A549 (cell line): ENCODE measurements at regions not wholly inside any gene's neighbourhood (a gene's known extent, or its start where the extent isn't known, plus 50 kb on each side); places are given as distances from the start of the nearest gene placed in this dataset.
A peak's percentile ranks its signal among the peaks of the same experiment; 100 is the strongest.

Experiments used
- ATAC-seq, 2 experiments: fragments of 200-7000 bp in 1 of 2; fragments of >200 bp in 1 of 2; cut with Nextera tagmentation in 1 of 2; cut with Tn5 transposase in 1 of 2; 3 replicates each; pipeline versions ENCODE4 v1.8.0 to v1.9.1; 2018 to 2020; ENCODE audit warnings: mild to moderate bottlenecking in 1 of 2, moderate library complexity in 1 of 2
- CTCF ChIA-PET: fragments of 300-600 bp; sonication (Branson Sonifier 250); formaldehyde crosslinking; extraction: SDS; loops from one replicate; lab custom pipeline; 2021; ENCODE audit warnings: antibody characterized with exemption, inconsistent platforms; lab: Yijun Ruan, JAX
- POLR2A ChIA-PET: fragments of 350-600 bp; formaldehyde crosslinking; extraction: SDS; loops from one replicate; lab custom pipeline; 2021; ENCODE audit warnings: antibody characterized with exemption, inconsistent platforms; lab: Yijun Ruan, JAX
- DNase-seq, 2 experiments: peaks; one replicate each; pipeline versions ENCODE4 v3.0.0 to v3.0.0-alpha.2; 2011 to 2016; ENCODE audit warnings: low read depth in 1 of 2, low spot score in 1 of 2
- FAIRE-seq: peaks from 2 replicates; lab custom pipeline; 2011; peaks lifted over from hg19 to GRCh38; lab: Jason Lieb, UNC
- H3K27ac ChIP-seq, 2 experiments: fragments of >200 bp; sonication (Bioruptor Twin); formaldehyde crosslinking; 3 replicates each; pipeline ENCODE4 v1.5.1; 2016 to 2017
- H3K4me1 ChIP-seq: fragments of >200 bp; sonication (Bioruptor Twin); formaldehyde crosslinking; 3 replicates; pipeline ENCODE4 v1.6.1; 2016
- H3K4me2 ChIP-seq: fragments of >200 bp; sonication (Bioruptor Twin); formaldehyde crosslinking; 3 replicates; pipeline ENCODE4 v1.6.1; 2016
- H3K4me3 ChIP-seq: fragments of >200 bp; sonication (Bioruptor Twin); formaldehyde crosslinking; 3 replicates; pipeline ENCODE4 v1.5.1; 2016
- H3K9me3 ChIP-seq: fragments of >200 bp; sonication (Bioruptor Twin); formaldehyde crosslinking; 3 replicates; pipeline ENCODE4 v1.6.1; 2016
- BHLHE40 ChIP-seq: IDR thresholded peaks from 2 replicates; pipeline ENCODE4 v1.6.1; 2012; ENCODE audit warnings: low read depth, low read length, inconsistent platforms
- EHMT2 ChIP-seq: fragments of 200-600 bp; sonication (generic); IDR thresholded peaks from 2 replicates; pipeline ENCODE4 v1.6.1; 2016; ENCODE audit warnings: antibody characterized with exemption, low read depth, mild to moderate bottlenecking, moderate library complexity
- GATA3 ChIP-seq: IDR thresholded peaks from 2 replicates; pipeline ENCODE4 v1.6.1; 2012; ENCODE audit warnings: borderline replicate concordance
- JUNB ChIP-seq: fragments of >200 bp; sonication (Bioruptor Twin); formaldehyde crosslinking; IDR thresholded peaks from 2 replicates; pipeline ENCODE4 v1.6.1; 2016
- MAFK ChIP-seq: fragments of 450-650 bp; IDR thresholded peaks from 2 replicates; pipeline ENCODE4 v1.6.1; 2014; ENCODE audit not compliant: partially characterized antibody
- NFE2L2 ChIP-seq: fragments of 150-350 bp; conservative IDR thresholded peaks from 2 replicates; pipeline ENCODE4 v1.6.1; 2014; ENCODE audit warnings: low read length
- NR3C1 ChIP-seq: fragments of >200 bp; sonication (Bioruptor Twin); formaldehyde crosslinking; IDR thresholded peaks from 3 replicates; pipeline ENCODE4 v1.6.1; 2017
- POLR2AphosphoS2 ChIP-seq: conservative IDR thresholded peaks from 2 replicates; pipeline ENCODE4 v1.6.1; 2012; ENCODE audit warnings: low read length, improper control_type of control experiment, inconsistent platforms
- ZFP36 ChIP-seq: fragments of 450-650 bp; IDR thresholded peaks from 2 replicates; pipeline ENCODE4 v1.6.1; 2014; ENCODE audit warnings: borderline replicate concordance; ENCODE audit not compliant: partially characterized antibody
- WGBS: methylation state at CpG from one replicate; pipeline ENCODE4 v1.1.6; 2017; ENCODE audit errors: missing lambda C conversion rate; 5-methylcytosine and 5-hydroxymethylcytosine counted together
- TF ChIP-seq, protein P1 (sequence below): fragments of >200 bp; sonication (Bioruptor Twin); formaldehyde crosslinking; IDR thresholded peaks from 2 replicates; pipeline ENCODE4 v1.6.1; 2016
- TF ChIP-seq, protein P2 (sequence below): fragments of 250-450 bp; sonication (Bioruptor Pico); IDR thresholded peaks from 2 replicates; pipeline ENCODE4 v1.5.0; 2021; ENCODE audit warnings: mild to moderate bottlenecking, moderate library complexity, borderline replicate concordance
- TF ChIP-seq, protein P3 (sequence below): IDR thresholded peaks from 2 replicates; pipeline ENCODE4 v1.6.1; 2012; ENCODE audit warnings: low read depth, borderline replicate concordance
- TF ChIP-seq, protein P4 (sequence below): fragments of >200 bp; sonication (Bioruptor Twin); formaldehyde crosslinking; IDR thresholded peaks from 3 replicates; pipeline ENCODE4 v1.5.1; 2016
- TF ChIP-seq, protein P5 (sequence below): fragments of 200-600 bp; sonication (generic); IDR thresholded peaks from 2 replicates; pipeline ENCODE4 v1.6.1; 2016; ENCODE audit warnings: antibody characterized with exemption, mild to moderate bottlenecking, moderate library complexity
- TF ChIP-seq, protein P6 (sequence below): fragments of >200 bp; sonication (Bioruptor Twin); formaldehyde crosslinking; IDR thresholded peaks from 3 replicates; pipeline ENCODE4 v1.6.1; 2016

DNA sequence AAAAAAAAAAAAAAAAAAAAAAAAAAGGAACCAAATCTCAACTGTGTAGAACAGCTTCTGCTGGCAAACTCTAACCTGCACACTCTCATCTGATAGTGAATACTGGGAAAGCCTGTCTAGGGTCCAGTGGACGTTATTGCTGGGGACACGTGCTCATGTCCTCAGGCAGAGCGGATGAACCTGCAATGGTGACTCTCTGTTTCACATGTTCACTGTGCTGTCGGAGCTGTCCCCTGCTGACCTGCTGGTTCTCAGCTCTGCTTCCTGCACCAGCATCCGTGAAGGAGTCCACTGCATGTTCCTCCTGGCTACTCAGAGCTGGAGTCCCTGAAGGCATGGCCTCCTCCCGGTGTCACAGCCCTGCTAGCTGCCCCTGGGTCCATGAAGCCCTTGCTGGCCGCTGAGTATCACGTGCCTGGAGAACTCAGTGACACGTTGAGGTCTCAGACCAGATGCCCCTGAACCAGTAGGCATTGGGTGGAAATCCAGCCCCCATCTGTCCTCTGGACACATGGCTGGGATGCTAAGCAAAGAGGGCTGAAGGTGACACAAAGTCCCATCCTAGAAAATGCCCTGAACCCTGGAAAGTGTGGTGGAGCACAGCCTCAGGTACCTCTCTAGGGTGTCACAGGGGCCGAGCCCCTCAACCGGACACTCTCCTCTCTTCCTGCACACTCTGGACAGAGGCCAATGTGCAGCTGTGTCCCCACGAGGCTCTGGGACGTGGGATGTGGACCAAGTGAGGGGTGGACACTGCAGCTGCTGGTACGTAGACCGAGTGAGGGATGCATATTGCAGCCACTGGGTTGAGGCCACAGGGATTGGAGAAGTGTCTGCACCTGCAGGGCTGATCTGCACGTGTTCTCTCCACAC lies 54.9 kb upstream of the FRMD1 start:
- no peaks in the 10 kb centered on the region for H3K4me1 ChIP-seq
- H3K4me3 ChIP-seq: no peak overlapping the region
- 58% methylated on average over 7 of the region's 16 CpGs for WGBS
- ATAC-seq (no peak), FAIRE-seq (no peak)
- CTCF ChIA-PET: interaction anchor here (0.6 to 4.9 kb wide), 19 partner anchors 10 to 751 kb away, joined by 3 to 28 read pairs (median 4); no protein-coding TSS in a partner anchor
- no peak overlapping the region for H3K4me2 ChIP-seq
- H3K9me3 ChIP-seq: no peaks in the 10 kb centered on the region
- POLR2A ChIA-PET: no interaction called here
- TF ChIP-seq, protein P1, sequence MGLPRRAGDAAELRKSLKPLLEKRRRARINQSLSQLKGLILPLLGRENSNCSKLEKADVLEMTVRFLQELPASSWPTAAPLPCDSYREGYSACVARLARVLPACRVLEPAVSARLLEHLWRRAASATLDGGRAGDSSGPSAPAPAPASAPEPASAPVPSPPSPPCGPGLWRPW: no peak
- TF ChIP-seq NFE2L2 (no peak), POLR2AphosphoS2 (no peak), MAFK (no peak), BHLHE40 (no peak), JUNB (no peak)
- TF ChIP-seq, protein P2, sequence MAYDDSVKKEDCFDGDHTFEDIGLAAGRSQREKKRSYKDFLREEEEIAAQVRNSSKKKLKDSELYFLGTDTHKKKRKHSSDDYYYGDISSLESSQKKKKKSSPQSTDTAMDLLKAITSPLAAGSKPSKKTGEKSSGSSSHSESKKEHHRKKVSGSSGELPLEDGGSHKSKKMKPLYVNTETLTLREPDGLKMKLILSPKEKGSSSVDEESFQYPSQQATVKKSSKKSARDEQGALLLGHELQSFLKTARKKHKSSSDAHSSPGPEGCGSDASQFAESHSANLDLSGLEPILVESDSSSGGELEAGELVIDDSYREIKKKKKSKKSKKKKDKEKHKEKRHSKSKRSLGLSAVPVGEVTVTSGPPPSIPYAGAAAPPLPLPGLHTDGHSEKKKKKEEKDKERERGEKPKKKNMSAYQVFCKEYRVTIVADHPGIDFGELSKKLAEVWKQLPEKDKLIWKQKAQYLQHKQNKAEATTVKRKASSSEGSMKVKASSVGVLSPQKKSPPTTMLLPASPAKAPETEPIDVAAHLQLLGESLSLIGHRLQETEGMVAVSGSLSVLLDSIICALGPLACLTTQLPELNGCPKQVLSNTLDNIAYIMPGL: no peak
- TF ChIP-seq, protein P3, sequence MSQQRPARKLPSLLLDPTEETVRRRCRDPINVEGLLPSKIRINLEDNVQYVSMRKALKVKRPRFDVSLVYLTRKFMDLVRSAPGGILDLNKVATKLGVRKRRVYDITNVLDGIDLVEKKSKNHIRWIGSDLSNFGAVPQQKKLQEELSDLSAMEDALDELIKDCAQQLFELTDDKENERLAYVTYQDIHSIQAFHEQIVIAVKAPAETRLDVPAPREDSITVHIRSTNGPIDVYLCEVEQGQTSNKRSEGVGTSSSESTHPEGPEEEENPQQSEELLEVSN: no peak
- TF ChIP-seq, protein P4, sequence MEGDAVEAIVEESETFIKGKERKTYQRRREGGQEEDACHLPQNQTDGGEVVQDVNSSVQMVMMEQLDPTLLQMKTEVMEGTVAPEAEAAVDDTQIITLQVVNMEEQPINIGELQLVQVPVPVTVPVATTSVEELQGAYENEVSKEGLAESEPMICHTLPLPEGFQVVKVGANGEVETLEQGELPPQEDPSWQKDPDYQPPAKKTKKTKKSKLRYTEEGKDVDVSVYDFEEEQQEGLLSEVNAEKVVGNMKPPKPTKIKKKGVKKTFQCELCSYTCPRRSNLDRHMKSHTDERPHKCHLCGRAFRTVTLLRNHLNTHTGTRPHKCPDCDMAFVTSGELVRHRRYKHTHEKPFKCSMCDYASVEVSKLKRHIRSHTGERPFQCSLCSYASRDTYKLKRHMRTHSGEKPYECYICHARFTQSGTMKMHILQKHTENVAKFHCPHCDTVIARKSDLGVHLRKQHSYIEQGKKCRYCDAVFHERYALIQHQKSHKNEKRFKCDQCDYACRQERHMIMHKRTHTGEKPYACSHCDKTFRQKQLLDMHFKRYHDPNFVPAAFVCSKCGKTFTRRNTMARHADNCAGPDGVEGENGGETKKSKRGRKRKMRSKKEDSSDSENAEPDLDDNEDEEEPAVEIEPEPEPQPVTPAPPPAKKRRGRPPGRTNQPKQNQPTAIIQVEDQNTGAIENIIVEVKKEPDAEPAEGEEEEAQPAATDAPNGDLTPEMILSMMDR: no peak
- TF ChIP-seq, all 56 proteins: peak for 0
- no peak for DNase-seq
- H3K27ac ChIP-seq: no peak overlapping the region

DNA sequence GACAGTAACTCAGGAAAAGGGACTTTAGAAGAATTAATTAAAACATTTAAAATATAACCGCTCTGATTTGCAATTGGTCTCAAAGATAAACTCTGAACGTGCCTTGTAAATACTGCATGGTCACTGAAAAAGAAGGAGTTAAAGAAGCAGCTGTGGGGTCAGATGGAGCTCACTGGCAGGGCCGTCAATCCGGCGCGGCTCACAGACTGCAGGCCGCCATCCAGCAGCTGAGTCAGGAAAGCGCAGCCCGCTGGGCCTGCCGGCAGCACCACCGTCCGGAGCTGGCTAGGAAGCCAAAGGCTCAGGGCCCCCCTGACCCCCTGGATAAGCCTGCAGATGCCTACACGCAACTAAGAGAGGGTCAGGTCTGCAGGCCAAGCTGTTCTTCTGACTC lies 54.2 kb upstream of the FRMD1 start:
- Histone ChIP-seq H3K27ac (no peak overlapping the region), H3K4me2 (0 out of 3 replicates have a peak overlapping the region, but pooled peaks have one; percentile 30), H3K4me1 (no peaks in the 10 kb centered on the region), H3K9me3 (no peaks in the 10 kb centered on the region), H3K4me3 (no peak overlapping the region)
- ATAC-seq (no peak; a peak in 1 of 6 replicates), DNase-seq (no peak), FAIRE-seq (no peak)
- POLR2A ChIA-PET: no interaction called here
- CTCF ChIA-PET: interaction anchor here (0.6 to 4.9 kb wide), 25 partner anchors 11 to 263 kb away, joined by 3 to 28 read pairs (median 4); no protein-coding TSS in a partner anchor
- TF ChIP-seq NR3C1: no peak
- TF ChIP-seq EHMT2: no peak
- no peak for TF ChIP-seq ZFP36
- no peak for TF ChIP-seq GATA3
- TF ChIP-seq, protein P5, sequence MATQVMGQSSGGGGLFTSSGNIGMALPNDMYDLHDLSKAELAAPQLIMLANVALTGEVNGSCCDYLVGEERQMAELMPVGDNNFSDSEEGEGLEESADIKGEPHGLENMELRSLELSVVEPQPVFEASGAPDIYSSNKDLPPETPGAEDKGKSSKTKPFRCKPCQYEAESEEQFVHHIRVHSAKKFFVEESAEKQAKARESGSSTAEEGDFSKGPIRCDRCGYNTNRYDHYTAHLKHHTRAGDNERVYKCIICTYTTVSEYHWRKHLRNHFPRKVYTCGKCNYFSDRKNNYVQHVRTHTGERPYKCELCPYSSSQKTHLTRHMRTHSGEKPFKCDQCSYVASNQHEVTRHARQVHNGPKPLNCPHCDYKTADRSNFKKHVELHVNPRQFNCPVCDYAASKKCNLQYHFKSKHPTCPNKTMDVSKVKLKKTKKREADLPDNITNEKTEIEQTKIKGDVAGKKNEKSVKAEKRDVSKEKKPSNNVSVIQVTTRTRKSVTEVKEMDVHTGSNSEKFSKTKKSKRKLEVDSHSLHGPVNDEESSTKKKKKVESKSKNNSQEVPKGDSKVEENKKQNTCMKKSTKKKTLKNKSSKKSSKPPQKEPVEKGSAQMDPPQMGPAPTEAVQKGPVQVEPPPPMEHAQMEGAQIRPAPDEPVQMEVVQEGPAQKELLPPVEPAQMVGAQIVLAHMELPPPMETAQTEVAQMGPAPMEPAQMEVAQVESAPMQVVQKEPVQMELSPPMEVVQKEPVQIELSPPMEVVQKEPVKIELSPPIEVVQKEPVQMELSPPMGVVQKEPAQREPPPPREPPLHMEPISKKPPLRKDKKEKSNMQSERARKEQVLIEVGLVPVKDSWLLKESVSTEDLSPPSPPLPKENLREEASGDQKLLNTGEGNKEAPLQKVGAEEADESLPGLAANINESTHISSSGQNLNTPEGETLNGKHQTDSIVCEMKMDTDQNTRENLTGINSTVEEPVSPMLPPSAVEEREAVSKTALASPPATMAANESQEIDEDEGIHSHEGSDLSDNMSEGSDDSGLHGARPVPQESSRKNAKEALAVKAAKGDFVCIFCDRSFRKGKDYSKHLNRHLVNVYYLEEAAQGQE: no peak
- TF ChIP-seq NFE2L2: no peak
- TF ChIP-seq, protein P6, sequence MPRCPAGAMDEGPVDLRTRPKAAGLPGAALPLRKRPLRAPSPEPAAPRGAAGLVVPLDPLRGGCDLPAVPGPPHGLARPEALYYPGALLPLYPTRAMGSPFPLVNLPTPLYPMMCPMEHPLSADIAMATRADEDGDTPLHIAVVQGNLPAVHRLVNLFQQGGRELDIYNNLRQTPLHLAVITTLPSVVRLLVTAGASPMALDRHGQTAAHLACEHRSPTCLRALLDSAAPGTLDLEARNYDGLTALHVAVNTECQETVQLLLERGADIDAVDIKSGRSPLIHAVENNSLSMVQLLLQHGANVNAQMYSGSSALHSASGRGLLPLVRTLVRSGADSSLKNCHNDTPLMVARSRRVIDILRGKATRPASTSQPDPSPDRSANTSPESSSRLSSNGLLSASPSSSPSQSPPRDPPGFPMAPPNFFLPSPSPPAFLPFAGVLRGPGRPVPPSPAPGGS: no peak
- WGBS: 71% methylated on average over 12 of the region's 13 CpGs
